GM12878 (cell line): ENCODE measurements at regions not wholly inside any gene's neighbourhood (a gene's known extent, or its start where the extent isn't known, plus 50 kb on each side); places are given as distances from the start of the nearest gene placed in this dataset.

Experiments used
- BMI1 ChIP-seq: fragments of 450-650 bp; IDR thresholded peaks from 2 replicates; pipeline ENCODE4 v1.6.1; 2016; ENCODE audit warnings: mild to moderate bottlenecking, moderate library complexity, borderline replicate concordance
- CTCF ChIP-seq, 3 experiments: IDR thresholded peaks in 2 of 3; conservative IDR thresholded peaks in 1 of 3; 2 replicates each; pipeline ENCODE4 v1.5.1; 2011; ENCODE audit warnings: low read depth in 3 of 3, low read length in 3 of 3, mild to moderate bottlenecking in 3 of 3, control low read depth in 2 of 3, moderate library complexity in 2 of 3, inconsistent platforms in 1 of 3, mixed read lengths in 1 of 3; ENCODE audit not compliant: control insufficient read depth in 2 of 3, insufficient read depth in 1 of 3; ENCODE audit errors: extremely low read depth in 1 of 3
- HDGF ChIP-seq: fragments of 450-650 bp; IDR thresholded peaks from 2 replicates; pipeline ENCODE4 v1.6.1; 2016; ENCODE audit warnings: antibody characterized with exemption
- KDM1A ChIP-seq: fragments of 200-600 bp; sonication (generic); IDR thresholded peaks from 2 replicates; pipeline ENCODE4 v1.6.1; 2016; ENCODE audit warnings: borderline replicate concordance
- NBN ChIP-seq: fragments of 450-650 bp; IDR thresholded peaks from 2 replicates; pipeline ENCODE4 v1.6.1; 2016
- TAF1 ChIP-seq: IDR thresholded peaks from 2 replicates; pipeline ENCODE4 v1.6.1; 2011; ENCODE audit warnings: mild to moderate bottlenecking, low read depth, low read length, borderline replicate concordance
- ZSCAN29 ChIP-seq: fragments of 450-650 bp; IDR thresholded peaks from 2 replicates; pipeline ENCODE4 v1.6.1; 2017; ENCODE audit warnings: mild to moderate bottlenecking, moderate library complexity
- ZZZ3 ChIP-seq: IDR thresholded peaks from 2 replicates; pipeline ENCODE4 v1.6.1; 2011; ENCODE audit warnings: low read depth; ENCODE audit not compliant: control insufficient read depth, insufficient read length
- TF ChIP-seq, protein P1 (sequence below): IDR thresholded peaks from 2 replicates; pipeline ENCODE4 v1.6.1; 2011; ENCODE audit warnings: low read depth, mild to moderate bottlenecking, low read length, moderate library complexity, borderline replicate concordance; ENCODE audit errors: extremely low read depth

- TF ChIP-seq ZSCAN29 (no peak), TAF1 (no peak), CTCF (IDR thresholded peaks at IDR 0.05 in 2 of 3, conservative IDR thresholded peaks at IDR 0.05 in 1 of 3; ENCODE audit: control insufficient read depth in 2 of 3, extremely low read depth in 1 of 3, insufficient read depth in 1 of 3, low read depth in 3 of 3, low read length in 3 of 3) (no peak), KDM1A (no peak), BMI1 (no peak), ZZZ3 (no peak), HDGF (no peak), NBN (no peak)
- TF ChIP-seq, protein P1, sequence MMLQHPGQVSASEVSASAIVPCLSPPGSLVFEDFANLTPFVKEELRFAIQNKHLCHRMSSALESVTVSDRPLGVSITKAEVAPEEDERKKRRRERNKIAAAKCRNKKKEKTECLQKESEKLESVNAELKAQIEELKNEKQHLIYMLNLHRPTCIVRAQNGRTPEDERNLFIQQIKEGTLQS, result no peak
Measured at GRCh38 chr12:78442454-78442801, 422.1 kb upstream of the SYT1 start.
